GM12878 (cell line): ENCODE measurements at regions not wholly inside any gene's neighbourhood (a gene's known extent, or its start where the extent isn't known, plus 50 kb on each side); places are given as distances from the start of the nearest gene placed in this dataset.

Experiments
- ATAC-seq: fragments of 200-7000 bp; cut with Tn5 transposase; 3 replicates; pipeline ENCODE4 v1.9.1; 2020; ENCODE audit warnings: mild to moderate bottlenecking, moderate library complexity
- BruUV-seq: library from RNA; stranded (reverse); fragments of 400-500 nt; replicated peaks from 2 replicates; lab custom pipeline; 2021; lab: Mats Ljungman, UMichigan
- CTCF ChIA-PET: fragments of 300-600 bp; sonication (Branson Sonifier 250); formaldehyde crosslinking; extraction: SDS; loops from one replicate; lab custom pipeline; 2021; ENCODE audit warnings: inconsistent platforms; lab: Yijun Ruan, JAX
- POLR2A ChIA-PET: fragments of 350-600 bp; formaldehyde crosslinking; extraction: SDS; loops from one replicate; lab custom pipeline; 2021; ENCODE audit warnings: inconsistent platforms; lab: Charles Lee
- RAD21 ChIA-PET: fragments of 300-600 bp; sonication (Branson Sonifier 250); formaldehyde crosslinking; loops from one replicate; lab custom pipeline; 2023; ENCODE audit warnings: antibody characterized with exemption; ENCODE audit not compliant: unreplicated experiment; lab: Charles Lee
- SMC1A ChIA-PET: fragments of 300-600 bp; sonication (Branson Sonifier 250); formaldehyde crosslinking; loops from one replicate; lab custom pipeline; 2023; ENCODE audit not compliant: unreplicated experiment, uncharacterized antibody; lab: Charles Lee
- DNase-seq: peaks from one replicate; pipeline ENCODE4 v3.0.0-alpha.2; 2011; ENCODE audit warnings: low read depth, low spot score
- FAIRE-seq: peaks from 3 replicates; lab custom pipeline; 2011; peaks lifted over from hg19 to GRCh38; lab: Jason Lieb, UNC
- H2AFZ ChIP-seq: 2 replicates; pipeline ENCODE4 v1.6.0; 2011; ENCODE audit warnings: low read depth, low read length, control low read depth; ENCODE audit not compliant: control insufficient read depth
- H3K27ac ChIP-seq: 2 replicates; pipeline ENCODE4 v1.5.1; 2011; ENCODE audit warnings: control low read depth; ENCODE audit not compliant: control insufficient read depth, insufficient read depth
- H3K27me3 ChIP-seq, 2 experiments: replicated peaks in 1 of 2; 2 replicates each; pipeline versions ENCODE4 v1.6.0 to v1.6.1; 2011; ENCODE audit warnings: low read length in 1 of 2; ENCODE audit not compliant: control insufficient read depth in 2 of 2, insufficient read depth in 2 of 2
- H3K36me3 ChIP-seq, 2 experiments: 2 replicates each; pipeline ENCODE4 v1.5.1; 2011; ENCODE audit warnings: low read length in 1 of 2; ENCODE audit not compliant: control insufficient read depth in 2 of 2, insufficient read depth in 2 of 2
- H3K4me1 ChIP-seq: 2 replicates; pipeline ENCODE4 v1.6.1; 2011; ENCODE audit warnings: mild to moderate bottlenecking, low read length, moderate library complexity, mixed read lengths; ENCODE audit not compliant: control insufficient read depth, insufficient read depth
- H3K4me2 ChIP-seq: 2 replicates; pipeline ENCODE4 v1.6.0; 2011; ENCODE audit warnings: control low read depth; ENCODE audit not compliant: control insufficient read depth, insufficient read depth
- H3K4me3 ChIP-seq: fragments of 200-600 bp; sonication (generic); 2 replicates; pipeline ENCODE4 v1.5.1; 2016
- H3K79me2 ChIP-seq: 2 replicates; pipeline ENCODE4 v1.6.0; 2011; ENCODE audit warnings: low read length; ENCODE audit not compliant: control insufficient read depth, insufficient read depth
- H3K9ac ChIP-seq: 2 replicates; pipeline ENCODE4 v1.8.0; 2011; ENCODE audit warnings: low read length, control low read depth, mixed read lengths; ENCODE audit not compliant: control insufficient read depth, insufficient read depth
- H3K9me3 ChIP-seq: replicated peaks from 3 replicates; pipeline ENCODE4 v1.5.1; 2011; ENCODE audit warnings: mild to moderate bottlenecking, low read length; ENCODE audit not compliant: control insufficient read depth, insufficient read depth
- H4K20me1 ChIP-seq: 2 replicates; pipeline ENCODE4 v1.6.0; 2011; ENCODE audit not compliant: control insufficient read depth, insufficient read depth
- BCL3 ChIP-seq: IDR thresholded peaks from 2 replicates; pipeline ENCODE4 v1.6.1; 2011; ENCODE audit warnings: borderline replicate concordance, low read depth, mild to moderate bottlenecking, moderate library complexity, low read length; ENCODE audit not compliant: insufficient read depth, poor library complexity, severe bottlenecking
- NR2C1 ChIP-seq: fragments of 450-650 bp; IDR thresholded peaks from 2 replicates; pipeline ENCODE4 v1.6.1; 2017; ENCODE audit warnings: antibody characterized with exemption, mild to moderate bottlenecking, moderate library complexity
- PAX8 ChIP-seq: fragments of 450-650 bp; IDR thresholded peaks from 2 replicates; pipeline ENCODE4 v1.6.1; 2017; ENCODE audit warnings: mild to moderate bottlenecking, moderate library complexity
- PRDM15 ChIP-seq: fragments of 450-650 bp; formaldehyde crosslinking; IDR thresholded peaks from 2 replicates; pipeline ENCODE4 v1.4.0; 2020; ENCODE audit warnings: mild to moderate bottlenecking, moderate library complexity
- RB1 ChIP-seq: fragments of 450-650 bp; formaldehyde crosslinking; IDR thresholded peaks from 2 replicates; pipeline ENCODE4 v1.6.1; 2017; ENCODE audit warnings: mild to moderate bottlenecking, borderline replicate concordance
- RELA ChIP-seq: fragments of 450-650 bp; IDR thresholded peaks from 2 replicates; pipeline ENCODE4 v1.8.0; 2014; ENCODE audit warnings: borderline replicate concordance; ENCODE audit not compliant: partially characterized antibody
- STAT3 ChIP-seq: IDR thresholded peaks from 2 replicates; pipeline ENCODE4 v1.6.1; 2011; ENCODE audit warnings: low read depth, low read length, improper control_type of control experiment
- ZBTB33 ChIP-seq: fragments of 450-650 bp; IDR thresholded peaks from 2 replicates; pipeline ENCODE4 v1.6.1; 2017; ENCODE audit warnings: mild to moderate bottlenecking
- WGBS: methylation state at CpG from one replicate; pipeline ENCODE4 v1.1.6; 2016; ENCODE audit warnings: low lambda C conversion rate; ENCODE audit not compliant: insufficient replicate concordance, insufficient coverage; ENCODE audit errors: missing lambda C conversion rate; 5-methylcytosine and 5-hydroxymethylcytosine counted together
- in situ Hi-C: fragments of 300-500 bp; cut with MboI; formaldehyde crosslinking; loops from 9 replicates; pipeline ENCODE4 v1.14.3; 2018; ENCODE audit warnings: mixed read lengths
- intact Hi-C: fragments of 100-400 bp; cut with micrococcal nuclease; formaldehyde crosslinking; loops from one replicate; pipeline ENCODE4 v1.14.2; 2022; ENCODE audit not compliant: unreplicated experiment

GRCh38 chr4:123849495-123849894, 452.9 kb downstream of the SPRY1 start:
- 6% methylated on average over 1 of the region's 1 CpG for WGBS
- no peaks in the 10 kb centered on the region for H3K79me2 ChIP-seq
- no peak for DNase-seq
- RAD21 ChIA-PET = no interaction called here
- ATAC-seq = no peak
- intact Hi-C loops = no loop called here
- H4K20me1 ChIP-seq = no peaks in the 10 kb centered on the region
- H3K4me1 ChIP-seq = no peaks in the 10 kb centered on the region
- no peak overlapping the region for H3K27ac ChIP-seq
- SMC1A ChIA-PET = no interaction called here
- CTCF ChIA-PET = no interaction called here
- TF ChIP-seq STAT3 (no peak), ZBTB33 (no peak), BCL3 (no peak), PAX8 (no peak), NR2C1 (no peak), RELA (no peak), PRDM15 (CRISPR knock-in tag) (no peak), RB1 (no peak)
- TF ChIP-seq, all 136 proteins: peak for 0
- no peak overlapping the region for H2AFZ ChIP-seq
- H3K27me3 ChIP-seq = no peaks in the 10 kb centered on the region
- no peak overlapping the region for H3K4me3 ChIP-seq
- H3K9ac ChIP-seq = no peak overlapping the region
- no peak overlapping the region for H3K4me2 ChIP-seq
- FAIRE-seq = no peak
- in situ Hi-C loops = no loop called here
- no peaks in the 10 kb centered on the region for H3K36me3 ChIP-seq
- no peaks in the 10 kb centered on the region for H3K9me3 ChIP-seq
- BruUV-seq = no TSS peak
- POLR2A ChIA-PET = no interaction called here
